ENCODE measurements at regions not wholly inside any gene's neighbourhood (a gene's known extent, or its start where the extent isn't known, plus 50 kb on each side); places are given as distances from the start of the nearest gene placed in this dataset.

GRCh38 chr1:193417945-193418744 lies 231.7 kb upstream of the B3GALT2 start:
- Histone ChIP-seq H3K27me3 (no peaks in the 10 kb centered on the region), H4K20me1 (ENCODE audit: insufficient read depth, poor library complexity, severe bottlenecking) (no peaks in the 10 kb centered on the region), H3K4me1 (ENCODE audit: insufficient read depth) (no peaks in the 10 kb centered on the region), H3K79me2 (no peaks in the 10 kb centered on the region), H3K36me3 (replicated peaks; ENCODE audit: insufficient read depth, low read depth) (no peaks in the 10 kb centered on the region), H3K4me2 (peak overlapping the region; percentile 65), H3K4me3 (no peak overlapping the region), H2AFZ (peak overlapping the region; percentile 63), H3K9me3 (ENCODE audit: low read depth) (no peaks in the 10 kb centered on the region), H3K27ac (no peak overlapping the region), H3K9me2 (replicated peaks; ENCODE audit: insufficient read depth) (no peaks in the 10 kb centered on the region)
- DNase-seq (ENCODE audit: low spot score), result no peak
- WGBS (ENCODE audit: low lambda C conversion rate, missing lambda C conversion rate), result 43% methylated on average over 4 of the region's 4 CpGs
- TF ChIP-seq EZH2phosphoT487 (IDR thresholded peaks at IDR 0.05; ENCODE audit: low read depth, severe bottlenecking, unreplicated experiment) (no peak), CTCF (IDR thresholded peaks at IDR 0.05; ENCODE audit: poor library complexity) (no peak), EZH2 (IDR thresholded peaks at IDR 0.05; ENCODE audit: borderline replicate concordance) (no peak)

GRCh38 chr1:193417403-193417802 lies 231.0 kb upstream of the B3GALT2 start:
- Histone ChIP-seq H3K4me3 (no peak overlapping the region), H3K36me3 (replicated peaks; ENCODE audit: insufficient read depth, low read depth) (no peaks in the 10 kb centered on the region), H3K79me2 (no peaks in the 10 kb centered on the region), H3K9me2 (replicated peaks; ENCODE audit: insufficient read depth) (no peaks in the 10 kb centered on the region), H3K4me1 (ENCODE audit: insufficient read depth) (no peaks in the 10 kb centered on the region), H3K27ac (no peak overlapping the region), H3K27me3 (no peaks in the 10 kb centered on the region), H2AFZ (no peak overlapping the region), H4K20me1 (ENCODE audit: insufficient read depth, poor library complexity, severe bottlenecking) (no peaks in the 10 kb centered on the region), H3K4me2 (no peak overlapping the region), H3K9me3 (ENCODE audit: low read depth) (no peaks in the 10 kb centered on the region)
- WGBS (ENCODE audit: low lambda C conversion rate, missing lambda C conversion rate), result 82% methylated on average over 1 of the region's 1 CpG
- no peak for TF ChIP-seq EZH2 (IDR thresholded peaks at IDR 0.05; ENCODE audit: borderline replicate concordance)
- no peak for TF ChIP-seq CTCF (IDR thresholded peaks at IDR 0.05; ENCODE audit: poor library complexity)
- TF ChIP-seq EZH2phosphoT487 (IDR thresholded peaks at IDR 0.05; ENCODE audit: low read depth, severe bottlenecking, unreplicated experiment), result no peak
- no peak for DNase-seq (ENCODE audit: low spot score)

GRCh38 chr1:193416226-193417024 lies 230.0 kb upstream of the B3GALT2 start:
- TF ChIP-seq CTCF (IDR thresholded peaks at IDR 0.05; ENCODE audit: poor library complexity) (no peak), EZH2phosphoT487 (IDR thresholded peaks at IDR 0.05; ENCODE audit: low read depth, severe bottlenecking, unreplicated experiment) (no peak), EZH2 (IDR thresholded peaks at IDR 0.05; ENCODE audit: borderline replicate concordance) (no peak)
- Histone ChIP-seq H3K36me3 (replicated peaks; ENCODE audit: insufficient read depth, low read depth) (no peaks in the 10 kb centered on the region), H3K9me3 (ENCODE audit: low read depth) (no peaks in the 10 kb centered on the region), H3K4me3 (no peak overlapping the region), H3K4me2 (no peak overlapping the region), H3K27ac (no peak overlapping the region), H3K9me2 (replicated peaks; ENCODE audit: insufficient read depth) (no peaks in the 10 kb centered on the region), H4K20me1 (ENCODE audit: insufficient read depth, poor library complexity, severe bottlenecking) (no peaks in the 10 kb centered on the region), H3K4me1 (ENCODE audit: insufficient read depth) (no peaks in the 10 kb centered on the region), H2AFZ (no peak overlapping the region), H3K27me3 (no peaks in the 10 kb centered on the region), H3K79me2 (no peaks in the 10 kb centered on the region)
- no peak for DNase-seq (ENCODE audit: low spot score)
- WGBS (ENCODE audit: low lambda C conversion rate, missing lambda C conversion rate), result 83% methylated on average over 7 of the region's 7 CpGs
